Skeletal muscle tissue (tissue), 3 donors: ENCODE measurements at regions not wholly inside any gene's neighbourhood (a gene's known extent, or its start where the extent isn't known, plus 50 kb on each side); places are given as distances from the start of the nearest gene placed in this dataset.
"Not testable (repeated sequence)": the region's sequence is repeated elsewhere in the genome, so short reads cannot be mapped to it uniquely, and the experiment has no call there.

Source experiments
- H3K27ac ChIP-seq: one replicate; pipeline ENCODE4 v1.7.0; 2013; ENCODE audit warnings: mild to moderate bottlenecking, low read depth, low read length, inconsistent platforms
- H3K27me3 ChIP-seq, 3 donors: one replicate each; pipeline ENCODE4 v1.7.0; 2013; ENCODE audit warnings: low read length in 3 of 3; ENCODE audit not compliant: control insufficient read depth in 3 of 3, insufficient read depth in 3 of 3
- H3K36me3 ChIP-seq, 3 donors: one replicate each; pipeline ENCODE4 v1.7.0; 2013; ENCODE audit warnings: low read length in 3 of 3; ENCODE audit not compliant: control insufficient read depth in 3 of 3, insufficient read depth in 3 of 3
- H3K4me1 ChIP-seq, 3 donors: one replicate each; pipeline ENCODE4 v1.7.0; 2013; ENCODE audit warnings: low read length in 3 of 3, mild to moderate bottlenecking in 3 of 3; ENCODE audit not compliant: control insufficient read depth in 3 of 3, insufficient read depth in 3 of 3
- H3K4me3 ChIP-seq, 3 donors: one replicate each; pipeline ENCODE4 v1.7.0; 2013; ENCODE audit warnings: low read length in 3 of 3
- H3K9ac ChIP-seq, 3 donors: one replicate each; pipeline ENCODE4 v1.7.0; 2013; ENCODE audit warnings: low read length in 3 of 3, mild to moderate bottlenecking in 3 of 3, moderate library complexity in 2 of 3, low read depth in 1 of 3
- H3K9me3 ChIP-seq, 3 donors: one replicate each; pipeline ENCODE4 v1.7.0; 2013; ENCODE audit warnings: low read length in 3 of 3; ENCODE audit not compliant: control insufficient read depth in 3 of 3
- donor health status: Osteomylitis.

GRCh38 chr16:64346080-64346479 lies 775.8 kb downstream of the CDH11 start:
- H3K27ac ChIP-seq = no peak overlapping the region

GRCh38 chr16:64345142-64345541 lies 776.7 kb downstream of the CDH11 start:
- H3K4me3 ChIP-seq = no peak overlapping the region
- no peaks in the 10 kb centered on the region for H3K36me3 ChIP-seq
- H3K4me1 ChIP-seq = no peaks in the 10 kb centered on the region
- no peaks in the 10 kb centered on the region for H3K27me3 ChIP-seq
- no peak overlapping the region for H3K27ac ChIP-seq
- no peak overlapping the region for H3K9ac ChIP-seq
- no peaks in the 10 kb centered on the region for H3K9me3 ChIP-seq

More at GRCh38 chr16:64346080-64346479, 775.8 kb downstream of the CDH11 start:
- Histone ChIP-seq H3K9ac (no peak overlapping the region), H3K9me3 (no peaks in the 10 kb centered on the region), H3K36me3 (no peaks in the 10 kb centered on the region), H3K27me3 (no peaks in the 10 kb centered on the region), H3K4me1 (no peaks in the 10 kb centered on the region), H3K4me3 (no peak overlapping the region)

GRCh38 chr16:64343820-64344443 lies 777.9 kb downstream of the CDH11 start:
- not testable (repeated sequence) for H3K36me3 ChIP-seq, H3K4me1 ChIP-seq, H3K27ac ChIP-seq, H3K9me3 ChIP-seq, H3K4me3 ChIP-seq, H3K9ac ChIP-seq, H3K27me3 ChIP-seq

- Histone ChIP-seq H3K27ac (no peak overlapping the region), H3K9ac (no peak overlapping the region), H3K4me1 (no peaks in the 10 kb centered on the region), H3K27me3 (no peaks in the 10 kb centered on the region), H3K36me3 (no peaks in the 10 kb centered on the region), H3K9me3 (no peaks in the 10 kb centered on the region), H3K4me3 (no peak overlapping the region)
Observed at GRCh38 chr16:64343061-64343819, 778.6 kb downstream of the CDH11 start.

GRCh38 chr16:64341336-64341735 lies 780.5 kb downstream of the CDH11 start:
- not testable (repeated sequence) for H3K4me1 ChIP-seq, H3K9me3 ChIP-seq, H3K9ac ChIP-seq, H3K4me3 ChIP-seq, H3K27ac ChIP-seq, H3K36me3 ChIP-seq, H3K27me3 ChIP-seq

GRCh38 chr16:64339052-64339770 lies 782.7 kb downstream of the CDH11 start:
- H3K4me1 ChIP-seq = no peaks in the 10 kb centered on the region
- H3K36me3 ChIP-seq = no peaks in the 10 kb centered on the region
- H3K9me3 ChIP-seq = no peaks in the 10 kb centered on the region
- H3K27me3 ChIP-seq = no peaks in the 10 kb centered on the region
- H3K4me3 ChIP-seq = no peak overlapping the region
- H3K27ac ChIP-seq = no peak overlapping the region
- H3K9ac ChIP-seq = no peak overlapping the region

GRCh38 chr16:64321881-64322280 lies 800.0 kb downstream of the CDH11 start:
- Histone ChIP-seq H3K36me3 (no peaks in the 10 kb centered on the region), H3K4me1 (no peaks in the 10 kb centered on the region), H3K9ac (no peak overlapping the region), H3K4me3 (no peak overlapping the region), H3K27me3 (no peaks in the 10 kb centered on the region), H3K9me3 (no peaks in the 10 kb centered on the region), H3K27ac (no peak overlapping the region)

- Histone ChIP-seq H3K27me3 (no peaks in the 10 kb centered on the region), H3K4me3 (no peak overlapping the region), H3K27ac (no peak overlapping the region), H3K9me3 (no peaks in the 10 kb centered on the region), H3K36me3 (no peaks in the 10 kb centered on the region), H3K9ac (no peak overlapping the region), H3K4me1 (no peaks in the 10 kb centered on the region)
Observed at GRCh38 chr16:64321066-64321465, 800.8 kb downstream of the CDH11 start.

GRCh38 chr16:64317601-64318000 lies 804.3 kb downstream of the CDH11 start:
- Histone ChIP-seq H3K4me1 (no peaks in the 10 kb centered on the region), H3K9me3 (no peaks in the 10 kb centered on the region), H3K27me3 (no peaks in the 10 kb centered on the region), H3K36me3 (no peaks in the 10 kb centered on the region), H3K9ac (no peak overlapping the region), H3K4me3 (no peak overlapping the region), H3K27ac (no peak overlapping the region)

GRCh38 chr16:64313726-64314125 lies 808.1 kb downstream of the CDH11 start:
- Histone ChIP-seq H3K36me3 (no peaks in the 10 kb centered on the region), H3K4me1 (no peaks in the 10 kb centered on the region), H3K9me3 (peaks cover 0 to 5% (median 0%) of the 10 kb centered on the region in 3 donors), H3K9ac (no peak overlapping the region), H3K27me3 (no peaks in the 10 kb centered on the region), H3K27ac (no peak overlapping the region), H3K4me3 (no peak overlapping the region)
